ENCODE measurements at regions not wholly inside any gene's neighbourhood (a gene's known extent, or its start where the extent isn't known, plus 50 kb on each side); places are given as distances from the start of the nearest gene placed in this dataset.

- Mint-ChIP-seq H3K4me1 (no peaks in the 10 kb centered on the region), H3K36me3 (no peaks in the 10 kb centered on the region), H3K27ac (no peak overlapping the region), H3K9me3 (no peaks in the 10 kb centered on the region), H3K4me3 (no peak overlapping the region), H3K27me3 (no peaks in the 10 kb centered on the region)
- no peak for DNase-seq
- CTCF ChIA-PET: no interaction called here
Observed at GRCh38 chr7:41027428-41028115, 675.3 kb downstream of the INHBA start.

DNA sequence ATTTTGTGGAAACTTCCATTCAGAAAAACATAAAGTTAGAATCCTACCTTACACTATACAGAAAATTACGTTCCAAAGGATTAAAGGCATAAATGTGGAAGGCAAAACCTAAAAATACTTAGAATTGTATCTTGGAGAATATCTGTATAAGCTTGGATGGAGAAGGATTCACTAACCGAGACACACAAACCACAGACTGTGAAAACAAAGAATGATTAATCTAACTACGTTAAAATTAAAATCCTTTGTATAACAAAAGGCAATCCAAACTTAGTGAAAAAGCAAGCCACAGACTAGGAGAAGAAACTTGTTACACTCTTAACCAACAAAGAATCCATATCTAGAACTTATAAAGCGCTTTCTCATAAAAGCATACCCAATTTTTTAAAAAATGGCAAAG is 678.8 kb downstream of the INHBA start:
- Mint-ChIP-seq H3K36me3 (no peaks in the 10 kb centered on the region), H3K4me3 (no peak overlapping the region), H3K27me3 (no peaks in the 10 kb centered on the region), H3K27ac (no peak overlapping the region), H3K4me1 (no peaks in the 10 kb centered on the region), H3K9me3 (no peaks in the 10 kb centered on the region)
- CTCF ChIA-PET: no interaction called here
- no peak for DNase-seq

DNA sequence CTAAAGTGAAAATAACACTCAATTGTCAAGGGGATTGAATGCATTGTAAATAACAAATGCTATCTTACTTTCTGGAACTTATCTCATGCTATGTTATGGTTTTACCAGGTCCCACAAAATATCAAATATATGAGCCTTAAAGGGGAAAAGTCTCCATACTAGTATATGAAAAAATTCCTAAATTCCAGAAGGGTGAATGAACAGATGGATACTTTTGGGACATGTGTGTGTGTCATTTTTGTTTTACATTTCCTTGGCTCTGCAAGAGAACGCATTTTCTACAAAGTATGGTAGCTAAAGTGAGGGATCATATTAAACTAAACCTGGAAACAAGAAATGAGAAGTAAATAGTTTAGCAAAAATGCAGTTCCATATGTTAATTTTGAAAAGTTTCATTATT is 682.8 kb downstream of the INHBA start:
- Mint-ChIP-seq H3K4me3 (no peak overlapping the region), H3K27me3 (no peaks in the 10 kb centered on the region), H3K36me3 (no peaks in the 10 kb centered on the region), H3K4me1 (no peaks in the 10 kb centered on the region), H3K9me3 (no peaks in the 10 kb centered on the region), H3K27ac (no peak overlapping the region)
- DNase-seq: no peak
- CTCF ChIA-PET: no interaction called here

GRCh38 chr7:41013117-41013516 is 689.8 kb downstream of the INHBA start:
- no peak overlapping the region for H3K4me3 Mint-ChIP-seq
- H3K27me3 Mint-ChIP-seq: no peaks in the 10 kb centered on the region
- no peaks in the 10 kb centered on the region for H3K36me3 Mint-ChIP-seq
- CTCF ChIA-PET: no interaction called here
- H3K27ac Mint-ChIP-seq: no peak overlapping the region
- no peak for DNase-seq
- H3K9me3 Mint-ChIP-seq: peaks cover 5% of the 10 kb centered on the region
- no peaks in the 10 kb centered on the region for H3K4me1 Mint-ChIP-seq

- Mint-ChIP-seq H3K9me3 (peaks cover 5% of the 10 kb centered on the region), H3K36me3 (no peaks in the 10 kb centered on the region), H3K4me3 (no peak overlapping the region), H3K27me3 (no peaks in the 10 kb centered on the region), H3K27ac (no peak overlapping the region), H3K4me1 (no peaks in the 10 kb centered on the region)
- DNase-seq: no peak
- CTCF ChIA-PET: interaction anchor here (0.8 kb wide), 1 partner anchor 9 kb away, joined by 4 read pairs; no protein-coding TSS in a partner anchor
Observed at GRCh38 chr7:41012041-41012440, 690.8 kb downstream of the INHBA start.

- H3K27me3 Mint-ChIP-seq: no peaks in the 10 kb centered on the region
- no peak overlapping the region for H3K4me3 Mint-ChIP-seq
- no peak for DNase-seq
- no peak overlapping the region for H3K27ac Mint-ChIP-seq
- CTCF ChIA-PET: no interaction called here
- H3K4me1 Mint-ChIP-seq: no peaks in the 10 kb centered on the region
- H3K9me3 Mint-ChIP-seq: peaks cover 6% of the 10 kb centered on the region
- no peaks in the 10 kb centered on the region for H3K36me3 Mint-ChIP-seq
Observed at GRCh38 chr7:41010967-41011366, 691.9 kb downstream of the INHBA start.

DNA sequence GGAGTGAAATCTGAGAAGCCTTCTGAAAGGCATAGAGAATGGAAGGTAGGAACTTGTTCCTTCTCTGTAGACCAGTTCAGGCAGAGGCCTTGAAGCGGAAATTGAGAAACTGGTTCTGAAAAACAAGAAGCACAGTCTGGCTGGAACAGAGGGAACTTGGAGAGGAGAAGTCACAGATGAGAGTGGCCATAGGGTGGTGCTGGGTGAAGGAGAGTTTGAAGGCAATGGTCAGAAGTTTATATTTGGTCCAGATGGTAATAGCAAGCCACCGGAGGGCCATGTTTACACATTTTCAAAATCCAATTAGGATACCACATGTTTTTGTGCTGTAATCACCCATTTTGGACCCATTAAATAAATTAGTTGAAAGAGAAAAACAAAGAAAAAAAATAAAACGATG is 692.5 kb downstream of the INHBA start:
- H3K36me3 Mint-ChIP-seq: no peaks in the 10 kb centered on the region
- H3K27me3 Mint-ChIP-seq: no peaks in the 10 kb centered on the region

DNA sequence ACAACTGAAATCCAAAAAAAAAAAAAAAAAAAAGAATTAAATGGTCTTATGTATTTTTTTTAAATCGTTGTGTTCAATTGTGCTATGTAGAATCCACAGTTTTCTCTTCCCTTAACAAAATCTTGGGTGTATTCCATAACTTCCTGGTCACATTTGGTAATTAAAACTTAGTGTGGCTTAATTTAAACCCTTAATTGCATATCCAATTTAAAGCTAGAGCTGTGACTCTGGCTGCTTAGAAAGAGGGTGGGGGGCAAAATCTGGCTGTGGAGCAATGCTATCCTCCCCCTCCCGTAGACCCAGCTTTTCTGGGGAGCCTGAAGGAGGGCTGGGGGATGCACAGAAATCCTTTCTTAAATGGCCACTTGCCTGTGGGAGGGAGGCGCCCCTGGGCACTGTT is 695.1 kb downstream of the INHBA start:
- CTCF ChIA-PET: no interaction called here
- Mint-ChIP-seq H3K9me3 (peaks cover 6% of the 10 kb centered on the region), H3K4me3 (no peak overlapping the region), H3K4me1 (no peaks in the 10 kb centered on the region), H3K36me3 (no peaks in the 10 kb centered on the region), H3K27ac (no peak overlapping the region), H3K27me3 (no peaks in the 10 kb centered on the region)
- DNase-seq: no peak

More for the DNA sequence above, 692.5 kb downstream of the INHBA start:
- Mint-ChIP-seq H3K27ac (no peak overlapping the region), H3K4me3 (no peak overlapping the region), H3K9me3 (peaks cover 6% of the 10 kb centered on the region), H3K4me1 (no peaks in the 10 kb centered on the region)
- no peak for DNase-seq
- CTCF ChIA-PET: no interaction called here

DNA sequence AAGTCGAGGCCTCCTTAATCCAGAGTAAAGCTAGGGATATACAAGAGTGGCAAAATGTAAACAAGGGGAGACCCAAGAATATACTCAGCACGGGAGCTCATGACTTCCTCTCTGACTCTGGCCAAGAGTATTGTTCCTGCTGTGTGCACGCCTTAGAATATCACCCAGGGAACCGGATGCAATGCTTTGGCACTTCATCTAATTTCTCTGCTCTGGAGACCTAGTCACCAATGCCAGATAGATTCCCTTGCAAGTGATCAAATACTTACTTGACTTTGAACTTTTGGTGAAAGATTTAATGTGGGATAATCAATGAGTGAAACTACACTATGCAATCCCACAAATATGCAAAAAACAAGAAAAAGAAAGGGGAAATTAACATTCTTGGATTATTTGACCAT is 695.5 kb downstream of the INHBA start:
- Mint-ChIP-seq H3K27ac (no peak overlapping the region), H3K36me3 (no peaks in the 10 kb centered on the region), H3K4me3 (no peak overlapping the region), H3K27me3 (no peaks in the 10 kb centered on the region), H3K4me1 (no peaks in the 10 kb centered on the region), H3K9me3 (peaks cover 6% of the 10 kb centered on the region)
- CTCF ChIA-PET: no interaction called here
- no peak for DNase-seq

GRCh38 chr7:41006306-41006995 is 696.4 kb downstream of the INHBA start:
- Mint-ChIP-seq H3K27ac (no peak overlapping the region), H3K36me3 (no peaks in the 10 kb centered on the region), H3K4me1 (no peaks in the 10 kb centered on the region), H3K27me3 (no peaks in the 10 kb centered on the region), H3K9me3 (peaks cover 6% of the 10 kb centered on the region), H3K4me3 (no peak overlapping the region)
- CTCF ChIA-PET: no interaction called here
- no peak for DNase-seq

DNA sequence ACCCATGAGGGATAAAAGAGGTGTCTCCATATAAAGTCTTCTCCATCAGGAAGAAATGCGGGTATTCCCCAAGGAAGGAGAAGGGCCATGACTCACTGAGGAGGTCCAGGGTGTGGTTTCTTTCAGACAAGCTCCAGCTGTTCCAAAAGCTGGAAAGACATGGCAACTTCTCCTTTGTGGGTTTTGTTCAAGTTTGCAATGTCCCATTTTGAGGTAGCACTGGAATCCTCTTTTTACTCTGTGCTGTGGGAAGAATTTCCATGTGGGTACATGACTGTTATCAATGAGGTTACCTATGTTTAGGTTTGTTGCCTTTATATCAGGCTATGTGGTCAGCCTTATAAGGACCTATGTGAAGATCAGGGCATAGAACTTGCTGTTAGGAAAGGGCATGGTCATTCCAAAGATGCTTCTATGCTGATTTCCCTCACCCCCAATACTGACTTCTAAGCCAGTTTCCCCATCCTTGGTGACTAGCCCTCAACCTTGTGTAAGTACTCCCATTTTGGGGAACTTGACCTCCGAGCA is 697.5 kb downstream of the INHBA start:
- Mint-ChIP-seq H3K36me3 (no peaks in the 10 kb centered on the region), H3K27me3 (no peaks in the 10 kb centered on the region), H3K4me1 (no peaks in the 10 kb centered on the region), H3K9me3 (peaks cover 6% of the 10 kb centered on the region), H3K27ac (no peak overlapping the region), H3K4me3 (no peak overlapping the region)
- CTCF ChIA-PET: no interaction called here
- no peak for DNase-seq

DNA sequence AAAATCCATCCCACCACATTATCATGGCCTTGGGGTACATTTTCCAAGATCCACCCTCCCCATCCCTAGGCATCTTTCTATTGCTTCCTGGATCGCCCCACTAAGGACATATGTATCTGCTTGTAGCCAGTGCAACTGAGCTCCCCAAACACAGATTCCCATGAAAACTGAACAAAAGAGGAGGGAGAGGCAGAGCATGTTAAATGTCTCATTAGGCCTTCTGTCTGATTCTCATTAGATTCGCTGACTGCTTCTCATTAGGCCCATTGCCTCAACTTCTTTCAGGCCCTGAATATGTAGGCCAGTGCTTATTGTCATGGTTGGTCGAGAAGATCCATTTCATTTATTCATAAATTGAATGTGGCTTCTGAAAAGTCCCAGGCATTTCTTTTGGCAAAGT is 698.9 kb downstream of the INHBA start:
- Mint-ChIP-seq H3K27ac (no peak overlapping the region), H3K27me3 (no peaks in the 10 kb centered on the region), H3K4me3 (no peak overlapping the region), H3K4me1 (no peaks in the 10 kb centered on the region), H3K36me3 (no peaks in the 10 kb centered on the region), H3K9me3 (peaks cover 4% of the 10 kb centered on the region)
- DNase-seq: no peak
- CTCF ChIA-PET: interaction anchor here (0.7 to 1.6 kb wide), 4 partner anchors 10 to 469 kb away, joined by 3 to 4 read pairs (median 3); no protein-coding TSS in a partner anchor

DNA sequence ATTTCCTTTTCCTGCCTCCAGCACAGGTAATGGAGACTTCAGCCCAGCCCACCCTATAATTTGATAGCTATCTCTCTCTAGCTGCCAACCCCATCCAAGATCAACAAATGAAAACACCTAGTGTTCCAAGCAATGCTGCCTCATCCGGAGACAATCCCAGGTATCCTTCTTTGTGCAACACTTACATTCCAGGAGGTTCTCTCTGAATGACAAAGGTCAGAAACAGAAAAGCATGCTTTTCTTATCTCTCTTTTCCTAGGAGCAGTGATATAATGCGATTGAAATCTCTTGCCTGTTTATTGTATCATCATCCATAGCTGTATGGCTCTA is 699.3 kb downstream of the INHBA start:
- H3K9me3 Mint-ChIP-seq: peaks cover 2% of the 10 kb centered on the region
- no peaks in the 10 kb centered on the region for H3K27me3 Mint-ChIP-seq
- no peaks in the 10 kb centered on the region for H3K4me1 Mint-ChIP-seq
- DNase-seq: no peak
- H3K4me3 Mint-ChIP-seq: no peak overlapping the region
- H3K27ac Mint-ChIP-seq: no peak overlapping the region
- CTCF ChIA-PET: interaction anchor here (0.7 to 1.6 kb wide), 4 partner anchors 9 to 469 kb away, joined by 3 to 4 read pairs (median 3); no protein-coding TSS in a partner anchor
- no peaks in the 10 kb centered on the region for H3K36me3 Mint-ChIP-seq

DNA sequence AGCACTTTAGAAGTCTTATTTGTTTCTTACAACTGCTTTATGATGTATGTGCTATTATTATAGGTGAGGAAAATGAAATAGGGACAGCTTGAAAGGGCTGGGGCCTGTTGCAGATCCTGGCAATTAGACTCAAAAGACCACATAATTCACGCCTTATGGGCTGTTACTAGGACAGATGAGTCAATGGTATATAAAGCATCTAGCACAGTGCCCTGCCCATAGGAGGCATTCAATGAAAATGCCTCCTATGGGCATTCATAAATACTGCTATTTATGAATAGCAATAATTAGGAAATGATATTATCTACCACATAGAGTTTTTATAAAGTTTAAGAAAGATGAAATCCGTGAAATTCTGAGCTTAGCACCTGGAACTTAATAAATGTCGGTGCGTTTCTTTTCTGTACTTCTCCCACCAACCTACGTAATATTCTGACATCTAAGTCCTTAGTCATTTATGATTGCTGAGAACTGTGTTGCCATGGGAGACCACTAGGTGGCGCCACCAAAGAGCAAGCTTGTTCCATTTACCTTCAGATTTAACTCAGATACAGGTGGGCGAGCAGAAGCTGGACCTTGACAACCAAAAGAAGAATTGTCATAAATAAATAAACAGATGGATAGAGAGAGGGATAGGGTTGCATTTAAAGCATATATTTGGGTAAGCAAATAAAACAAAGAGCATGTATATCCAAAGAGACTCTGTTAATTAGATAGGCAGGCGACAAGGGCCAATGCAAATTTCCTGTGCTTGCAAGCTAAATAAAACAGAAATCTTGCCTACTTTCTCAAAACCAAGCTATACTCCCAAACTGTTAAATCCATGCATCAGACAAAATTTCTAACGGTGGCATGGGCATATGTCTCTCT is 699.9 kb downstream of the INHBA start:
- CTCF ChIA-PET: interaction anchor here (0.7 to 1.6 kb wide), 5 partner anchors 9 to 1692 kb away, joined by 3 to 4 read pairs (median 3); no protein-coding TSS in a partner anchor
- Mint-ChIP-seq H3K4me3 (no peak overlapping the region), H3K9me3 (peaks cover 2% of the 10 kb centered on the region), H3K36me3 (no peaks in the 10 kb centered on the region), H3K27me3 (no peaks in the 10 kb centered on the region), H3K27ac (no peak overlapping the region), H3K4me1 (no peaks in the 10 kb centered on the region)
- DNase-seq: peak; percentile 48
